ENCODE measurements at regions not wholly inside any gene's neighbourhood (a gene's known extent, or its start where the extent isn't known, plus 50 kb on each side); places are given as distances from the start of the nearest gene placed in this dataset.

DNA sequence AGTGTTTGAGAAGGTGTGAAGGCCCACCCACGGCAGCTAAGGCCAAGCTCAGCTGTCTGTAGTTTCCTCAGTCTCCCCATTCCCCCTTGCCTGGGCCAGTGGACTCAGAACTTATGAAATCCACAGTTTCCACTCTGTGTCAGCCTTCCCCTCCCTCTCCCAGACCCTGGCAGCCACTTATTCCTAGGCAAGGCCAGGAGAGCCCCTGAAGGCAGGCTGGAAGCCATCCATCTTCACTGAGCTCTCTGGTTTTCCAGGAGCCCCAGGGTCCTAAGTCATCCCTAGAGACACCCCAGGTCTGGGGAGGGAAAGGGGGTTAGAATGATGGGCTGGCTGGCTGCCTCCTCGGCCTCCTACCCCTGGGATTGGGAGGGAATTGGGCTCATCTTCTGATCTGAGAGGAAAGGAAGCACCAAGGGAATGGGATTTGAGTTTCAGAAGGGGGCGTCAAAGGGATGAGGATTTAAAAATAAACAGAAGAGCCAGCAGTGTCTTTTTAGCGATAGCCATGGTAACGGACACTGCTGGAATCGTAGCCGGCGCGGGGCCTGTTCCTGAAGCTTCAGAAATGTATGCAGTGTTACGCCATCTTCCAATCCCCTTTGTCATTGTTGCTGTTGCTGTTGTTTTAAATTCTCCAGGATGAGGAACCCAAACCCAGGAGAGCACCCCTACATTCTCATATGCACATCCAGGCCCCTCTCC lies 561.1 kb upstream of the CADM1 start:
- Histone ChIP-seq H3K9me3 (no peaks in the 10 kb centered on the region), H3K27me3 (no peaks in the 10 kb centered on the region), H3K36me3 (no peaks in the 10 kb centered on the region), H3K27ac (no peak overlapping the region), H3K4me3 (no peak overlapping the region), H3K4me1 (peaks cover 0 to 3% (median 0%) of the 10 kb centered on the region in 4 donors)
- TF ChIP-seq, protein P1, sequence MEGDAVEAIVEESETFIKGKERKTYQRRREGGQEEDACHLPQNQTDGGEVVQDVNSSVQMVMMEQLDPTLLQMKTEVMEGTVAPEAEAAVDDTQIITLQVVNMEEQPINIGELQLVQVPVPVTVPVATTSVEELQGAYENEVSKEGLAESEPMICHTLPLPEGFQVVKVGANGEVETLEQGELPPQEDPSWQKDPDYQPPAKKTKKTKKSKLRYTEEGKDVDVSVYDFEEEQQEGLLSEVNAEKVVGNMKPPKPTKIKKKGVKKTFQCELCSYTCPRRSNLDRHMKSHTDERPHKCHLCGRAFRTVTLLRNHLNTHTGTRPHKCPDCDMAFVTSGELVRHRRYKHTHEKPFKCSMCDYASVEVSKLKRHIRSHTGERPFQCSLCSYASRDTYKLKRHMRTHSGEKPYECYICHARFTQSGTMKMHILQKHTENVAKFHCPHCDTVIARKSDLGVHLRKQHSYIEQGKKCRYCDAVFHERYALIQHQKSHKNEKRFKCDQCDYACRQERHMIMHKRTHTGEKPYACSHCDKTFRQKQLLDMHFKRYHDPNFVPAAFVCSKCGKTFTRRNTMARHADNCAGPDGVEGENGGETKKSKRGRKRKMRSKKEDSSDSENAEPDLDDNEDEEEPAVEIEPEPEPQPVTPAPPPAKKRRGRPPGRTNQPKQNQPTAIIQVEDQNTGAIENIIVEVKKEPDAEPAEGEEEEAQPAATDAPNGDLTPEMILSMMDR (IDR thresholded peaks at IDR 0.05) = no peak
- TF ChIP-seq EP300 (IDR thresholded peaks at IDR 0.05) (no peak), POLR2A (IDR thresholded peaks at IDR 0.05) (no peak)
- WGBS, 2 donors = 84% methylated on average over 10 of the region's 10 CpGs
- DNase-seq (ENCODE audit: low spot score in 2 of 2) = no peak

DNA sequence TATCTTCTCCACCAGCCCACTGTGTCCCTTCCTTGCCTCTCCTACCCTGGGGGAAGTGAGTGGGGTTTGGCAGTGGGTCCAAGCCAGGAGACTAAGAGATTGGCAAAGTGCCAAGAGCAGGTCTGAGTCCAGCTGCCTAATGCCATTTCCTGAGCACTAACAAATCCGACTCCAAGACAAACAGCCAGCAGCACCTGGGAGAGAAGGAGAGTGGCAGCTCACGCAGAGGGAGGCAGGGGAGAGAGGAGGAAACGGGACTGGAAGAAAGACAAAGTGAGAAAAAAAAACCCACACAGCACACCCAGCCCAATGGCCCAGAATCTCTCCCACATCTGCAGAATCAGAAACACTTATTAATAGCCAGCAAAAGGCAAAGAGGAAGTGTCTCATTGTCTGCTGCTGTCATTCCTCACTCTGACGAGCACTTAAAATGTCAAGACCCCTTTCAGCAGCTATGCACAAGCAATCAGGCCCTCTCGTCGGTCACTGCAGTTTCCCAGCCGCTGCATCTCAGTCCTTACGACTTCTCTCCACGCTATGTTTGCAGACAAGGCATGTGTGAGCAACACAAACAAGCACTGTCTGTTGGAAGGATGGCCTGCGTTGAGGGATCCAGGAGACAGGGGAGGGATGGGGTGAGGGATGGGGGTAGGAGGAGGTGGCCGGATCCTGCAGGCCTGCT lies 558.4 kb upstream of the CADM1 start:
- Histone ChIP-seq H3K27me3 (no peaks in the 10 kb centered on the region), H3K4me3 (no peak overlapping the region), H3K27ac (no peak overlapping the region), H3K36me3 (no peaks in the 10 kb centered on the region), H3K4me1 (peaks cover 0 to 3% (median 0%) of the 10 kb centered on the region in 4 donors), H3K9me3 (no peaks in the 10 kb centered on the region)
- DNase-seq (ENCODE audit: low spot score in 2 of 2) = no peak
- 46 to 47% methylated on average over 11 of the region's 11 CpGs for WGBS, 2 donors
- TF ChIP-seq EP300 (IDR thresholded peaks at IDR 0.05) = no peak
- TF ChIP-seq, protein P1 (IDR thresholded peaks at IDR 0.05) = no peak
- TF ChIP-seq POLR2A (IDR thresholded peaks at IDR 0.05) = no peak

DNA sequence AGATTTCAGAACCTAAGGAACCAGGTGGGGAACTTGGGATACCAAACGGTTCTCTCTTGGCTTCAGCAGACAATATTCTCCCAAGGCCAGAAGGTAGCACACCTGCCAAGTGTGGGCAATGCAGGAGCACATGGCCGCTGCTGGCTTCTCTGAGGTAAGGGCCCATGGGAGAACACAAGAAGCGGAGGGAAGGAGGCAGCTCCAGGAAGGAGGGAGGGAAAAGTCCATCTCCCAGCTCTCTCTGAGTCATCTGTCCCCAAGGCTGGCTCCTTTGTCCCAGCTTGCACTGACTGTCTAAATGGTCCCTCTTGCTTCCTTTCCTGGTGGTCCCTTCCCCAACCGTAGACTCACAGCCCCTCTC lies 557.9 kb upstream of the CADM1 start:
- WGBS, 2 donors = 80 to 85% methylated on average over 4 of the region's 4 CpGs
- Histone ChIP-seq H3K36me3 (no peaks in the 10 kb centered on the region), H3K4me3 (no peak overlapping the region), H3K27me3 (no peaks in the 10 kb centered on the region), H3K27ac (no peak overlapping the region), H3K9me3 (no peaks in the 10 kb centered on the region), H3K4me1 (peaks cover 0 to 3% (median 0%) of the 10 kb centered on the region in 4 donors)
- TF ChIP-seq POLR2A (IDR thresholded peaks at IDR 0.05) = no peak
- no peak for TF ChIP-seq EP300 (IDR thresholded peaks at IDR 0.05)
- TF ChIP-seq, protein P1 (IDR thresholded peaks at IDR 0.05) = no peak
- no peak for DNase-seq (ENCODE audit: low spot score in 2 of 2)

- WGBS, 2 donors = 85 to 90% methylated on average over 4 of the region's 4 CpGs
- TF ChIP-seq, protein P1 (IDR thresholded peaks at IDR 0.05) = no peak
- TF ChIP-seq POLR2A (IDR thresholded peaks at IDR 0.05) (no peak), EP300 (IDR thresholded peaks at IDR 0.05) (no peak)
- no peaks in the 10 kb centered on the region for H3K9me3 ChIP-seq
- H3K27ac ChIP-seq = no peak overlapping the region
- H3K4me3 ChIP-seq = no peak overlapping the region
- no peaks in the 10 kb centered on the region for H3K36me3 ChIP-seq
- DNase-seq (ENCODE audit: low spot score in 2 of 2) = no peak
- H3K4me1 ChIP-seq = peaks cover 0 to 3% (median 0%) of the 10 kb centered on the region in 4 donors
- H3K27me3 ChIP-seq = no peaks in the 10 kb centered on the region
These were observed 557.1 kb upstream of the CADM1 start for GRCh38 chr11:116061322-116061721.

GRCh38 chr11:116059919-116060318 lies 555.7 kb upstream of the CADM1 start:
- 69 to 71% methylated on average over 2 of the region's 2 CpGs for WGBS, 2 donors

More at GRCh38 chr11:116059919-116060318, 555.7 kb upstream of the CADM1 start:
- DNase-seq (ENCODE audit: low spot score in 2 of 2) = no peak
- no peak overlapping the region for H3K27ac ChIP-seq
- no peaks in the 10 kb centered on the region for H3K36me3 ChIP-seq
- no peak overlapping the region for H3K4me3 ChIP-seq
- H3K27me3 ChIP-seq = no peaks in the 10 kb centered on the region
- TF ChIP-seq POLR2A (IDR thresholded peaks at IDR 0.05) (no peak), EP300 (IDR thresholded peaks at IDR 0.05) (no peak)
- TF ChIP-seq, protein P1 (IDR thresholded peaks at IDR 0.05) = no peak
- no peaks in the 10 kb centered on the region for H3K9me3 ChIP-seq
- peaks cover 0 to 3% (median 0%) of the 10 kb centered on the region in 4 donors for H3K4me1 ChIP-seq
